T-helper 17 cell (primary cell): ENCODE measurements at regions not wholly inside any gene's neighbourhood (a gene's known extent, or its start where the extent isn't known, plus 50 kb on each side); places are given as distances from the start of the nearest gene placed in this dataset.
A peak's percentile ranks its signal among the peaks of the same experiment; 100 is the strongest.

Experiments used
- ATAC-seq: fragments of 150-1000 bp; cut with Tn5 transposase; 2 replicates; pipeline ENCODE4 v1.10.0; 2021; ENCODE audit warnings: mild to moderate bottlenecking, moderate library complexity
- DNase-seq, 3 donors: peaks; one replicate each; pipeline versions ENCODE4 v3.0.0 to v3.0.0-alpha.2; 2020 to 2021
- H3K9me3 ChIP-seq: one replicate; pipeline ENCODE4 v1.7.0; 2013; ENCODE audit warnings: low read length, mild to moderate bottlenecking; ENCODE audit not compliant: control insufficient read depth, poor library complexity, severe bottlenecking
- H3K27ac Mint-ChIP-seq: one replicate; pipeline ENCODE4 v1.8.0; 2022; ENCODE audit warnings: mild to moderate bottlenecking, moderate library complexity, mixed read lengths
- H3K27me3 Mint-ChIP-seq: one replicate; pipeline ENCODE4 v1.8.0; 2022; ENCODE audit warnings: mixed read lengths
- H3K36me3 Mint-ChIP-seq: one replicate; pipeline ENCODE4 v1.8.0; 2022; ENCODE audit warnings: low read depth, mixed read lengths
- H3K4me1 Mint-ChIP-seq: one replicate; pipeline ENCODE4 v1.8.0; 2022; ENCODE audit warnings: mild to moderate bottlenecking, mixed read lengths
- H3K4me3 Mint-ChIP-seq: one replicate; pipeline ENCODE4 v1.8.0; 2022; ENCODE audit warnings: mild to moderate bottlenecking, moderate library complexity, mixed read lengths

- Mint-ChIP-seq H3K4me1 (no peaks in the 10 kb centered on the region), H3K36me3 (no peaks in the 10 kb centered on the region), H3K27me3 (no peaks in the 10 kb centered on the region), H3K4me3 (no peak overlapping the region), H3K27ac (no peak overlapping the region)
- DNase-seq (no peak), ATAC-seq (no peak)
- no peaks in the 10 kb centered on the region for H3K9me3 ChIP-seq
Observed at GRCh38 chr11:128089962-128090361, 497.4 kb downstream of the ETS1 start.

GRCh38 chr11:128086794-128087193 is 500.6 kb downstream of the ETS1 start:
- Mint-ChIP-seq H3K36me3 (no peaks in the 10 kb centered on the region), H3K4me3 (no peak overlapping the region), H3K27me3 (no peaks in the 10 kb centered on the region), H3K4me1 (peaks cover 6% of the 10 kb centered on the region), H3K27ac (no peak overlapping the region)
- ATAC-seq, result no peak
- H3K9me3 ChIP-seq, result no peaks in the 10 kb centered on the region
- no peak for DNase-seq

- H3K27ac Mint-ChIP-seq, result no peak overlapping the region
- H3K4me1 Mint-ChIP-seq, result peaks cover 6% of the 10 kb centered on the region
- H3K36me3 Mint-ChIP-seq, result no peaks in the 10 kb centered on the region
- no peaks in the 10 kb centered on the region for H3K27me3 Mint-ChIP-seq
- ATAC-seq (no peak), DNase-seq (no peak)
- H3K9me3 ChIP-seq, result no peaks in the 10 kb centered on the region
- no peak overlapping the region for H3K4me3 Mint-ChIP-seq
Observed at GRCh38 chr11:128085276-128085675, 502.1 kb downstream of the ETS1 start.

GRCh38 chr11:128082574-128082973 is 504.8 kb downstream of the ETS1 start:
- no peak for DNase-seq
- Mint-ChIP-seq H3K27ac (no peak overlapping the region), H3K27me3 (no peaks in the 10 kb centered on the region), H3K4me3 (no peak overlapping the region), H3K4me1 (peaks cover 9% of the 10 kb centered on the region), H3K36me3 (no peaks in the 10 kb centered on the region)
- ATAC-seq, result no peak
- H3K9me3 ChIP-seq, result no peaks in the 10 kb centered on the region

GRCh38 chr11:128069665-128070064 is 517.7 kb downstream of the ETS1 start:
- no peaks in the 10 kb centered on the region for H3K9me3 ChIP-seq
- ATAC-seq (no peak), DNase-seq (no peak)
- Mint-ChIP-seq H3K4me3 (no peak overlapping the region), H3K36me3 (peaks cover 2% of the 10 kb centered on the region), H3K27ac (no peak overlapping the region), H3K27me3 (no peaks in the 10 kb centered on the region), H3K4me1 (peaks cover 6% of the 10 kb centered on the region)

GRCh38 chr11:128067780-128068179 is 519.6 kb downstream of the ETS1 start:
- ATAC-seq (no peak), DNase-seq (no peak)
- Mint-ChIP-seq H3K27ac (no peak overlapping the region), H3K27me3 (no peaks in the 10 kb centered on the region), H3K4me3 (no peak overlapping the region), H3K4me1 (no peaks in the 10 kb centered on the region), H3K36me3 (no peaks in the 10 kb centered on the region)
- H3K9me3 ChIP-seq, result no peaks in the 10 kb centered on the region

- no peaks in the 10 kb centered on the region for H3K36me3 Mint-ChIP-seq
- H3K4me3 Mint-ChIP-seq, result no peak overlapping the region
- no peak overlapping the region for H3K27ac Mint-ChIP-seq
- no peaks in the 10 kb centered on the region for H3K9me3 ChIP-seq
- no peaks in the 10 kb centered on the region for H3K4me1 Mint-ChIP-seq
- ATAC-seq (no peak), DNase-seq (no peak)
- no peaks in the 10 kb centered on the region for H3K27me3 Mint-ChIP-seq
Observed at GRCh38 chr11:128066399-128066798, 521.0 kb downstream of the ETS1 start.

- no peaks in the 10 kb centered on the region for H3K36me3 Mint-ChIP-seq
- no peaks in the 10 kb centered on the region for H3K9me3 ChIP-seq
- no peaks in the 10 kb centered on the region for H3K27me3 Mint-ChIP-seq
- H3K27ac Mint-ChIP-seq, result no peak overlapping the region
- no peak overlapping the region for H3K4me3 Mint-ChIP-seq
- no peak for DNase-seq
- ATAC-seq, result no peak
- H3K4me1 Mint-ChIP-seq, result no peaks in the 10 kb centered on the region
Observed at GRCh38 chr11:128061281-128061871, 526.0 kb downstream of the ETS1 start.

- DNase-seq (no peak), ATAC-seq (no peak)
- Mint-ChIP-seq H3K27me3 (no peaks in the 10 kb centered on the region), H3K4me3 (no peak overlapping the region), H3K36me3 (no peaks in the 10 kb centered on the region), H3K27ac (no peak overlapping the region), H3K4me1 (peaks cover 3% of the 10 kb centered on the region)
- no peaks in the 10 kb centered on the region for H3K9me3 ChIP-seq
Observed at GRCh38 chr11:128058580-128059208, 528.7 kb downstream of the ETS1 start.

GRCh38 chr11:128057786-128058395 is 529.5 kb downstream of the ETS1 start:
- H3K4me3 Mint-ChIP-seq, result no peak overlapping the region

GRCh38 chr11:128055576-128056217 is 531.7 kb downstream of the ETS1 start:
- H3K4me3 Mint-ChIP-seq, result peak overlapping the region; percentile 34
- H3K27ac Mint-ChIP-seq, result peak overlapping the region; percentile 93
- ATAC-seq (no peak), DNase-seq (no peak)
- peaks cover 26% of the 10 kb centered on the region for H3K4me1 Mint-ChIP-seq
- no peaks in the 10 kb centered on the region for H3K36me3 Mint-ChIP-seq
- no peaks in the 10 kb centered on the region for H3K9me3 ChIP-seq
- H3K27me3 Mint-ChIP-seq, result no peaks in the 10 kb centered on the region

More at GRCh38 chr11:128057786-128058395, 529.5 kb downstream of the ETS1 start:
- Mint-ChIP-seq H3K36me3 (no peaks in the 10 kb centered on the region), H3K27ac (no peak overlapping the region), H3K27me3 (no peaks in the 10 kb centered on the region), H3K4me1 (peaks cover 11% of the 10 kb centered on the region)
- DNase-seq (no peak), ATAC-seq (no peak)
- H3K9me3 ChIP-seq, result no peaks in the 10 kb centered on the region

- peaks cover 34% of the 10 kb centered on the region for H3K4me1 Mint-ChIP-seq
- H3K4me3 Mint-ChIP-seq, result peak overlapping the region; percentile 86
- no peaks in the 10 kb centered on the region for H3K27me3 Mint-ChIP-seq
- no peaks in the 10 kb centered on the region for H3K9me3 ChIP-seq
- no peaks in the 10 kb centered on the region for H3K36me3 Mint-ChIP-seq
- ATAC-seq, result peak; percentile 61
- DNase-seq, result no peak
- peak overlapping the region; percentile 93 for H3K27ac Mint-ChIP-seq
Observed at GRCh38 chr11:128053981-128054931, 533.1 kb downstream of the ETS1 start.
